ENCODE measurements at regions not wholly inside any gene's neighbourhood (a gene's known extent, or its start where the extent isn't known, plus 50 kb on each side); places are given as distances from the start of the nearest gene placed in this dataset.

DNA sequence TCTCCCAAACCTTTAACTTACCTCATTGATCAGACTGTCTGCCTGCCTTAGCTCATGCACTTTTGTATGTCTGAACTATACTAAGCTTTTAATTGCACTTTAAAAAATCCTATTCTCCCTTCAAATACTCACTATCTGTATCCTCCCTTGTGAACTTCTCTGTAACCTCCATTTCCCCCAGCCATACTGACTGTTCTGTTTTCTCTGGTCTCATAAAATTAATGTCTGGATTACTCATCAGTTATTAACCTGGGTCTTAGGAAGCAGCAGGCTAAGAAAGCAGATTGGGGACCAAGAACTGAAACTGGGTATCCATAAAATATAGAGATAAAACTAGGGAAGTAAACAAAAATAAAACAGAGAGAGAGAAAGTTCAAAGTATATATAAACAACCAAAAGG lies 469.3 kb upstream of the MAN1A1 start:
- TF ChIP-seq, protein P1, sequence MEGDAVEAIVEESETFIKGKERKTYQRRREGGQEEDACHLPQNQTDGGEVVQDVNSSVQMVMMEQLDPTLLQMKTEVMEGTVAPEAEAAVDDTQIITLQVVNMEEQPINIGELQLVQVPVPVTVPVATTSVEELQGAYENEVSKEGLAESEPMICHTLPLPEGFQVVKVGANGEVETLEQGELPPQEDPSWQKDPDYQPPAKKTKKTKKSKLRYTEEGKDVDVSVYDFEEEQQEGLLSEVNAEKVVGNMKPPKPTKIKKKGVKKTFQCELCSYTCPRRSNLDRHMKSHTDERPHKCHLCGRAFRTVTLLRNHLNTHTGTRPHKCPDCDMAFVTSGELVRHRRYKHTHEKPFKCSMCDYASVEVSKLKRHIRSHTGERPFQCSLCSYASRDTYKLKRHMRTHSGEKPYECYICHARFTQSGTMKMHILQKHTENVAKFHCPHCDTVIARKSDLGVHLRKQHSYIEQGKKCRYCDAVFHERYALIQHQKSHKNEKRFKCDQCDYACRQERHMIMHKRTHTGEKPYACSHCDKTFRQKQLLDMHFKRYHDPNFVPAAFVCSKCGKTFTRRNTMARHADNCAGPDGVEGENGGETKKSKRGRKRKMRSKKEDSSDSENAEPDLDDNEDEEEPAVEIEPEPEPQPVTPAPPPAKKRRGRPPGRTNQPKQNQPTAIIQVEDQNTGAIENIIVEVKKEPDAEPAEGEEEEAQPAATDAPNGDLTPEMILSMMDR (IDR thresholded peaks at IDR 0.05; ENCODE audit: insufficient read depth, low read length), result no peak
- no peak overlapping the region for H3K4me3 ChIP-seq (ENCODE audit: low read depth, low read length)
- no peak for DNase-seq (ENCODE audit: low read depth)

DNA sequence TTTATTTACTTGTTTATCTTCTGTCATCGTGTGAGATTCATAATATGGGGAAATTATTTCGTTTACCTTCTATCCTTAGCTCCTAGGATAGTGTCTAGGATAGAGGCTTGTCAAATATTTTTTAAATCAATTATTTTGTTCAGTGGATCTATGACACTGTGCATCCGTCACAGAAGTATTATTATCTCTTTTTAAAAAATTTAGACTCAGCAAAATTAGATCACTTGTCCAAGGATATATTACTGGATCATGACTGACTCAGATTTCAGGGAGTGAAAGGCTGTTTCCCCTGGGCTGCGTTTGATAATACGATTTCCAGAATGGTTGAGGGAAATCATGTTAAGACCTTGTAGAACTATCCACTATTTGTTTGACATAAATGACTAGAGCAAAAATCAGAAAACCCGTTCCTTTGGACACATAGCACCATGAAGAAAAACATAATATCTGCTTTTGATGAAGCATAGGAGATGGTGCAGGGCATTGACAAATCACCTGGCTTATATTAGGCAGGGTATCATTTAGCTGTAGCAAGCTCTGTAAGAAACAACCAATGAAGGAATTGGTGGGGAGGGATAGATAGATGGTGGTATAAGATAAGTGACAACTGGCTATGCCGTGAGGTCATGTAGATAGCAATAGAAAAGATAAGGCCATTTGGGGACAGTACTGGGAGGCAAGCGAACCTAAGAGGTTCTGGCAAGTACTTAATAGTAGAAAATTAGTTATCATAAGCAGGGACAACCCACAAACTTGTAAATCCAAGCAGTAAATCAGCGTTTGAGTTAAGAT lies 465.2 kb upstream of the MAN1A1 start:
- TF ChIP-seq, protein P1 (IDR thresholded peaks at IDR 0.05; ENCODE audit: insufficient read depth, low read length), result no peak
- no peak overlapping the region for H3K4me3 ChIP-seq (ENCODE audit: low read depth, low read length)
- no peak for DNase-seq (ENCODE audit: low read depth)

DNA sequence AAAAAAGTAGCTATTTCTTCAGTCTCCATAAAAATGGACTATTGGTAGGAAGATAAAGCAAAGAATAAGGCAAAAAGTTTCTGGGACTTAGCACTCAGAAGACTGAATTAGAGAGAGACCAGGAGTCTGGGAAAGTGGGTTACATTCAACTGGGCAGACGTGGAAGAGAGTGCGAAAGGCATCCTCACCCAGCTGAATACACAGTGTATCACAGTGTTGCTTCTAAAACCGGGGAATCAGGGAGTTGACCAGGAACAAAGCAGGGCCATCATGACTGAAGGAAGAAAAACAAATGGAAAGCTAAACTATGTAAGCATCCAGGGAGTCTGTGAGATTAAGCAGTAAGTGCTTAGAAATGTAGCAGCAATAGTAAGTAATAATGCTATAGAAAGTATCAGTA lies 452.9 kb upstream of the MAN1A1 start:
- no peak overlapping the region for H3K4me3 ChIP-seq (ENCODE audit: low read depth, low read length)
- no peak for DNase-seq (ENCODE audit: low read depth)
- TF ChIP-seq, protein P1 (IDR thresholded peaks at IDR 0.05; ENCODE audit: insufficient read depth, low read length), result no peak

DNA sequence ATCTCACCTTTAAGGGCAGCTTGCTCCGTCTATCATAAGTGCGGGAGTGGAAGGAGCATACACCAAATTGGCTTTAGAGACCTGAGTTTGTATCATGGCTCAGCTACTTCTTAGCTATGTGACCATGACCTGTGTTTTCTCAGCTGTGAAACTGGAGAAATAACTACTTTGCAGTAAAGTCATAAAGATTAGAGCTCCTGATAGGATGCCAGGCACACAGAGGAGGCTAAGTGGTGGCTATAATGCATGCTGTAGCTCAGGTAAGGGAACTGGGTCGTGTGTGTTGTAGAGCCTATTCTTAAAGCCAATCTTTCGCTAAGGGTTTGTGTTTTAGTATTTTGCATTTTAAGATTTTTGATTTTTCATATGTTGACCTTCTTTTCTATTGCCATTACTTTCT lies 451.5 kb upstream of the MAN1A1 start:
- TF ChIP-seq, protein P1 (IDR thresholded peaks at IDR 0.05; ENCODE audit: insufficient read depth, low read length), result no peak
- H3K4me3 ChIP-seq (ENCODE audit: low read depth, low read length), result no peak overlapping the region
- DNase-seq (ENCODE audit: low read depth), result no peak

DNA sequence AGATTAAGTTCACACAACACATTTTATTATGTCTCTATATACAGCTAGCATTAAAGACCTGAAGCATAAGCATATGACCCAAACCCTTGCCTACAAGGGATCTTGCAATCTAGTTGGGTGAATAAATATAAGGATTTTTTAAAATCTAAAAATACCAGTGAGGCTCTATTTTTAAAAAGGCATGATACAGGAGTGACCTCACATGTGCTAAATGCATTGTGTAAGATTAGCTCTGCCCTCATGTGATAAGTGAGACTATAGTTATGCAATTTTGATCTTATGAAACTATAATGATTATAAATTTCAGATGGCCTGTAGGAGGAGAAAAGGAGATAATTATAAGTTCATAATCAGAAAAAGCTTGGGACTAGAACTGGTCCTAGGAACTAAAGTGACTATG lies 451.0 kb upstream of the MAN1A1 start:
- no peak overlapping the region for H3K4me3 ChIP-seq (ENCODE audit: low read depth, low read length)
- TF ChIP-seq, protein P1 (IDR thresholded peaks at IDR 0.05; ENCODE audit: insufficient read depth, low read length), result no peak
- DNase-seq (ENCODE audit: low read depth), result peak; percentile 12

DNA sequence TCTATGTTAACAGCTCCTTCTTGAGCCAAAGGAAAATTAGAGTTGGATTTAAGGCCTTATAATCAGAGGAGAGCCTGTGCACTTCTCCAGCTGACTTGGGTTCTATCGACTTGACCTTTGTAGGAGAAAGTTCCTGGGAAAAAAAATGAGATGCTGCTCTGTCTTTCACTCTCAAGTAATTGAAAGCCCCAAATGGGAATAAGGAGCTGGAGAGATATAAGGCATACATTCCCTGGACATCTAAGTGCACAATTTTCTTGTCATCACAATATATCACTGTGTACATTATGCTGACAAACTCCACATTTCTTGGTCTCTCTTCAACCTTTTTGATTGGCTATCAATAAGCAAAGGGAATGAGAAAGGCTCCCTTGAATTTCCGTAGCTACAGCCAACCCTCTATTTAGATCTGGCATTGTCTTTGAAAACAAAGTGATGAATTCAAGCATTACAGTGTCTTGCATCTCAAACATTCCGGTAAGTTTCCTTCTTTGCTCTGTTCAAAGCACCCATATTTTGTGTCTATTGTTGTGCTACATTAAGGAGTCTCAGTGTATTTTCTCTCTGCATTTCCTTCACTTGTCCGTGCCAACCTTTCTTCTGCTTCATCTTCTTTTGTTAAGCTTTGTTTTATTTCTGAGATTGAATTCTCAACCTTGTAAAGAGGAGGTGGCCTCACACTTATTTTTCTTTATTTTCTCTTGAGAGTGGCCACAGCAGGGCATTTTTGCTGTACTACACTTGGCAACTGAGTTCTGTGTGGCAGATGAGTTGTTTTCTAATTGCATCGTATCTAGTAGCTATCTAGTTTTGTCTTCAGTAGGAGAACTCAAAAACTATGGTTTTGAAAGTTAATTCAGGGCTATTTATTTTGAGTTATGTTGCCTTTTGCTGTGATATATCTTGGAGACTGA lies 450.3 kb upstream of the MAN1A1 start:
- TF ChIP-seq, protein P1 (IDR thresholded peaks at IDR 0.05; ENCODE audit: insufficient read depth, low read length), result no peak
- no peak overlapping the region for H3K4me3 ChIP-seq (ENCODE audit: low read depth, low read length)
- DNase-seq (ENCODE audit: low read depth), result no peak

Data from fibroblast of the aortic adventitia (primary cell).